ENCODE measurements at regions not wholly inside any gene's neighbourhood (a gene's known extent, or its start where the extent isn't known, plus 50 kb on each side); places are given as distances from the start of the nearest gene placed in this dataset.
"Not testable (repeated sequence)": the region's sequence is repeated elsewhere in the genome, so short reads cannot be mapped to it uniquely, and the experiment has no call there.

GRCh38 chr9:97089361-97089760 lies 50.4 kb upstream of the CTSV start:
- H3K4me3 ChIP-seq (ENCODE audit: low read length); H3K9ac ChIP-seq (ENCODE audit: low read depth, low read length); H3K27me3 ChIP-seq (ENCODE audit: insufficient read depth, low read length); H3K36me3 ChIP-seq (ENCODE audit: insufficient read depth, low read depth, low read length); H3K27ac ChIP-seq (ENCODE audit: low read length); H3K4me1 ChIP-seq (ENCODE audit: insufficient read depth, low read length); H3K9me3 ChIP-seq (ENCODE audit: insufficient read depth, low read depth, low read length): not testable (repeated sequence)

Data from iPS-20b (cell line).